ENCODE measurements at regions not wholly inside any gene's neighbourhood (a gene's known extent, or its start where the extent isn't known, plus 50 kb on each side); places are given as distances from the start of the nearest gene placed in this dataset.

DNA sequence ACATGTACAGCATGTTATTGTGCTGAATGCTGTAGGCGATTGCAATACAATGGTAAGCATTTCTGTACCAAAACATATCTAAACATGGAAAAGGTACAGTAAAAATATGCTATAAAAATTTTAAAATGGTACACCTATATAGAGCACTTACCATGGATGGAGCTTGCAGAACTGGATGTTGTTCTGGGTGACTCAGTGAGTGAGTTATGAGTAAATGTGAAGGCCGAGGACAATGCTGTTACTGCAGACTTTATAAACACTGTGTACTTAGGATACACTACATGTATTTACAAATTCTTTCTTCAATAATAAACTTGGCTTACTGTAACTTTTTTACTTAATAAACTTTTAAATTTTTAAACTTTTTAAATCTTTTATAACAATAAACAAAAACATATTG is 473.4 kb upstream of the UBE2E3 start:
- TF ChIP-seq TAF1 (IDR thresholded peaks at IDR 0.05; ENCODE audit: borderline replicate concordance, insufficient read depth, low read length) (no peak), POLR2AphosphoS5 (IDR thresholded peaks at IDR 0.05; ENCODE audit: low read depth, low read length) (no peak), SIN3A (IDR thresholded peaks at IDR 0.05; ENCODE audit: borderline replicate concordance, insufficient read depth, low read length) (no peak), FOXP2 (optimal IDR thresholded peaks at IDR 0.05; ENCODE audit: borderline replicate concordance, extremely low read depth, extremely low read length, insufficient read depth) (no peak)
- TF ChIP-seq, protein P1, sequence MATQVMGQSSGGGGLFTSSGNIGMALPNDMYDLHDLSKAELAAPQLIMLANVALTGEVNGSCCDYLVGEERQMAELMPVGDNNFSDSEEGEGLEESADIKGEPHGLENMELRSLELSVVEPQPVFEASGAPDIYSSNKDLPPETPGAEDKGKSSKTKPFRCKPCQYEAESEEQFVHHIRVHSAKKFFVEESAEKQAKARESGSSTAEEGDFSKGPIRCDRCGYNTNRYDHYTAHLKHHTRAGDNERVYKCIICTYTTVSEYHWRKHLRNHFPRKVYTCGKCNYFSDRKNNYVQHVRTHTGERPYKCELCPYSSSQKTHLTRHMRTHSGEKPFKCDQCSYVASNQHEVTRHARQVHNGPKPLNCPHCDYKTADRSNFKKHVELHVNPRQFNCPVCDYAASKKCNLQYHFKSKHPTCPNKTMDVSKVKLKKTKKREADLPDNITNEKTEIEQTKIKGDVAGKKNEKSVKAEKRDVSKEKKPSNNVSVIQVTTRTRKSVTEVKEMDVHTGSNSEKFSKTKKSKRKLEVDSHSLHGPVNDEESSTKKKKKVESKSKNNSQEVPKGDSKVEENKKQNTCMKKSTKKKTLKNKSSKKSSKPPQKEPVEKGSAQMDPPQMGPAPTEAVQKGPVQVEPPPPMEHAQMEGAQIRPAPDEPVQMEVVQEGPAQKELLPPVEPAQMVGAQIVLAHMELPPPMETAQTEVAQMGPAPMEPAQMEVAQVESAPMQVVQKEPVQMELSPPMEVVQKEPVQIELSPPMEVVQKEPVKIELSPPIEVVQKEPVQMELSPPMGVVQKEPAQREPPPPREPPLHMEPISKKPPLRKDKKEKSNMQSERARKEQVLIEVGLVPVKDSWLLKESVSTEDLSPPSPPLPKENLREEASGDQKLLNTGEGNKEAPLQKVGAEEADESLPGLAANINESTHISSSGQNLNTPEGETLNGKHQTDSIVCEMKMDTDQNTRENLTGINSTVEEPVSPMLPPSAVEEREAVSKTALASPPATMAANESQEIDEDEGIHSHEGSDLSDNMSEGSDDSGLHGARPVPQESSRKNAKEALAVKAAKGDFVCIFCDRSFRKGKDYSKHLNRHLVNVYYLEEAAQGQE (IDR thresholded peaks at IDR 0.05; ENCODE audit: insufficient read depth in 1 of 2, low read depth in 2 of 2, low read length in 2 of 2), result no peak

DNA sequence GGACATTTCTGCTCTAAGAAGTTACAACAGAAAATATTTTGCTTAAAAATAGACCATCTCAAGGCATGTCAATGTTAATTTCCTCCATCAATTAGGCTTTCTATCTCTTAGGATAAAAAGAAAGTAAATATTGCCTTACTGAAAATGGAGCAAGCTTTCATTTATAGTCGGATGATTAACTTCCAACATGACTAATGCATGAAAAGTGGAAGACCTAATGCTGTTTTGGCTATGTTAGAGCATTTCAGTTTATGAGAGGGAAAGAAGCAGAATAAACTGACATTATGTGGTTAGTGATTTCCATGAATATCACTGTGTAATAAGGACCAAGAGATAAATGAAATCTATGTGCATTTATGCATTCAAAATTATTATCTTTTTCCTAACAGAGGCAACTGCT is 475.2 kb upstream of the UBE2E3 start:
- TF ChIP-seq SIN3A (IDR thresholded peaks at IDR 0.05; ENCODE audit: borderline replicate concordance, insufficient read depth, low read length) (no peak), FOXP2 (optimal IDR thresholded peaks at IDR 0.05; ENCODE audit: borderline replicate concordance, extremely low read depth, extremely low read length, insufficient read depth) (no peak), TAF1 (IDR thresholded peaks at IDR 0.05; ENCODE audit: borderline replicate concordance, insufficient read depth, low read length) (no peak), POLR2AphosphoS5 (IDR thresholded peaks at IDR 0.05; ENCODE audit: low read depth, low read length) (no peak)
- TF ChIP-seq, protein P1 (IDR thresholded peaks at IDR 0.05; ENCODE audit: insufficient read depth in 1 of 2, low read depth in 2 of 2, low read length in 2 of 2), result no peak

DNA sequence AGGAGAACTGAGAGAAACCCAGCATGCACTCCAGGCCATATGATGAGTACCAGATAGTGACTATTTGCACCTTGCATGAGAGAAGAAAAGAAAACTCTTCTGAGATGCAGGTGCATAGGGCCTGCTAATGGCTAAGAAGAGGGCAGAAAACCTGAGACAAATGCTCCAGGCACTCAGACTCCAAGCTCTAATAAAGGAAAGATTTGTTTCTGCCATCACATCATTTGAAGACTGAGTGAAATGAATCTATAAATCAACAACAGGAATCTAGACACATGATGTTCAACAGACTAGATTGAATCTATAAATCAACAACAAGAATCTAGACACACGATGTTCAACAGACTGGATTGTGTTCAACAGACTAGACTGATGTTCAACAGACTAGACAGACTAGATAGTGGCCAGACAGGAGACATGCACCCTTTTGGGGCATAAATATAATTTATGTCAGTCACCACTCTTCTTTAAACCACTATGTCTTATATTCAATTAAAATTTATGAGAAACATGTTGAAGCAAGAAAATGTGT is 482.7 kb upstream of the UBE2E3 start:
- TF ChIP-seq TAF1 (IDR thresholded peaks at IDR 0.05; ENCODE audit: borderline replicate concordance, insufficient read depth, low read length), result no peak
- TF ChIP-seq, protein P1 (IDR thresholded peaks at IDR 0.05; ENCODE audit: insufficient read depth in 1 of 2, low read depth in 2 of 2, low read length in 2 of 2), result no peak
- no peak for TF ChIP-seq POLR2AphosphoS5 (IDR thresholded peaks at IDR 0.05; ENCODE audit: low read depth, low read length)
- TF ChIP-seq SIN3A (IDR thresholded peaks at IDR 0.05; ENCODE audit: borderline replicate concordance, insufficient read depth, low read length), result no peak
- no peak for TF ChIP-seq FOXP2 (optimal IDR thresholded peaks at IDR 0.05; ENCODE audit: borderline replicate concordance, extremely low read depth, extremely low read length, insufficient read depth)

DNA sequence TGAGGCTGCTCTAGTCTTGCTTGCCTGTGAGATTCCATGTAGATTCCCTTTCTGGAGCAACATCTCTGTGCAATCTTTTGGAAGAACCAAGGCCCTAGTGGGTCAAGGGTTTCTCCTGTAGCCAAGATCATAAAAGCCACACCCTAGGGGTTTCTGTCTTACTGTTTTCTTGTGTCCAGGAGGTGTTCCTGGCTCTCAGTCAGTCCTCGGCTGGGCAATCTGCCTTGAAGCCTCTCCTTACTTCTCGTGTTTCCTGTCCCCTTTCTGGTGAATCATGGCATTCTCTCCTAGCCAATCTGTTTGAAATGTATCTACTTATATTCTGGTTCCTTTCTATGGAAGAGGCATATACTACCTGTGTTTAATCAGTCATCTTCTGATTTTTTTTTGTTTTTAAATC is 484.8 kb upstream of the UBE2E3 start:
- TF ChIP-seq SIN3A (IDR thresholded peaks at IDR 0.05; ENCODE audit: borderline replicate concordance, insufficient read depth, low read length) (no peak), TAF1 (IDR thresholded peaks at IDR 0.05; ENCODE audit: borderline replicate concordance, insufficient read depth, low read length) (no peak), FOXP2 (optimal IDR thresholded peaks at IDR 0.05; ENCODE audit: borderline replicate concordance, extremely low read depth, extremely low read length, insufficient read depth) (no peak), POLR2AphosphoS5 (IDR thresholded peaks at IDR 0.05; ENCODE audit: low read depth, low read length) (no peak)
- TF ChIP-seq, protein P1 (IDR thresholded peaks at IDR 0.05; ENCODE audit: insufficient read depth in 1 of 2, low read depth in 2 of 2, low read length in 2 of 2), result no peak

DNA sequence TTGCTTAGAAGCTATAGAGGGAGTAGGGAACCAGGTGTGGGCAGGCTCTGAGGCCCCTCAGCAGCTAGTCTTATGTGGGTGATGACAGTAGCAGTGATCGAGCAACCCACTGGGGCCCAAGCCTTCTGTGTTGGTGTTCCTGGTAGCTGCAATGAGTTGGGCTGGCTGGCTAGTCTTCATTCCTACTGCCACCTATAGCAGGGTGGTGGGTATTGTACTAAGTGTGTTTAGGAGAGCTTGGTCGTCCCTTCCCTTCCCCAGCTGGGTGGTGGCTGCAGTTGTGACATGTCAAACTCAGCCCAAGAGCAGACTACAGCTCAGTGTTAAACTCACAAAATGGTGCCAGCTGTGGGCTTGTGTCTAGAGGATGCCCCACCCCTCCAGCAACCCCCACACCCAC is 486.1 kb upstream of the UBE2E3 start:
- TF ChIP-seq POLR2AphosphoS5 (IDR thresholded peaks at IDR 0.05; ENCODE audit: low read depth, low read length), result no peak
- TF ChIP-seq, protein P1 (IDR thresholded peaks at IDR 0.05; ENCODE audit: insufficient read depth in 1 of 2, low read depth in 2 of 2, low read length in 2 of 2), result no peak
- TF ChIP-seq TAF1 (IDR thresholded peaks at IDR 0.05; ENCODE audit: borderline replicate concordance, insufficient read depth, low read length), result no peak
